Muscle of back (tissue), 3 donors: ENCODE measurements at regions not wholly inside any gene's neighbourhood (a gene's known extent, or its start where the extent isn't known, plus 50 kb on each side); places are given as distances from the start of the nearest gene placed in this dataset.
A peak's percentile ranks its signal among the peaks of the same experiment; 100 is the strongest.

Source experiments
- DNase-seq, 3 donors: peaks; one replicate each; pipeline versions ENCODE4 v3.0.0 to v3.0.0-alpha.2; 2013

- DNase-seq, result no peak
Measured at GRCh38 chr2:185891403-185891802, 152.8 kb downstream of the FSIP2 start.

GRCh38 chr2:185891804-185892411 is 153.3 kb downstream of the FSIP2 start:
- DNase-seq, result no peak

GRCh38 chr2:185892484-185892883 is 153.9 kb downstream of the FSIP2 start:
- no peak for DNase-seq

GRCh38 chr2:185894223-185894622 is 155.6 kb downstream of the FSIP2 start:
- DNase-seq, result no peak

- no peak for DNase-seq
Measured at GRCh38 chr2:185895828-185896693, 157.5 kb downstream of the FSIP2 start.

- no peak for DNase-seq
Measured at GRCh38 chr2:185899366-185899765, 160.8 kb downstream of the FSIP2 start.

GRCh38 chr2:185919155-185919554 is 180.6 kb downstream of the FSIP2 start:
- DNase-seq, result no peak

- DNase-seq, result no peak
Measured at GRCh38 chr2:185921048-185921756, 182.6 kb downstream of the FSIP2 start.

- no peak for DNase-seq
Measured at GRCh38 chr2:185934232-185934631, 195.6 kb downstream of the FSIP2 start.

GRCh38 chr2:185939858-185940257 is 201.3 kb downstream of the FSIP2 start:
- DNase-seq, result no peak

- DNase-seq, result no peak
Measured at GRCh38 chr2:185942855-185943254, 204.3 kb downstream of the FSIP2 start.

- no peak for DNase-seq
Measured at GRCh38 chr2:185947722-185948121, 209.1 kb downstream of the FSIP2 start.

- DNase-seq, result no peak
Measured at GRCh38 chr2:185952100-185952499, 213.5 kb downstream of the FSIP2 start.

- DNase-seq, result no peak
Measured at GRCh38 chr2:185954389-185954788, 215.8 kb downstream of the FSIP2 start.

GRCh38 chr2:185955050-185955449 is 216.4 kb downstream of the FSIP2 start:
- DNase-seq, result no peak

- no peak for DNase-seq
Measured at GRCh38 chr2:185967335-185967734, 228.7 kb downstream of the FSIP2 start.

- no peak for DNase-seq
Measured at GRCh38 chr2:185970148-185970852, 231.7 kb downstream of the FSIP2 start.

- peak in 1 of 3 donors; percentile 14 for DNase-seq
Measured at GRCh38 chr2:185978634-185979407, 240.2 kb downstream of the FSIP2 start.

- DNase-seq, result no peak
Measured at GRCh38 chr2:185979546-185980071, 241.0 kb downstream of the FSIP2 start.

GRCh38 chr2:185980944-185981343 is 242.3 kb downstream of the FSIP2 start:
- no peak for DNase-seq

- no peak for DNase-seq
Measured at GRCh38 chr2:185984670-185985069, 246.1 kb downstream of the FSIP2 start.
